Trophoblast cell (in vitro differentiated cells and primary cell): ENCODE measurements at regions not wholly inside any gene's neighbourhood (a gene's known extent, or its start where the extent isn't known, plus 50 kb on each side); places are given as distances from the start of the nearest gene placed in this dataset.

Experiments
- DNase-seq, 2 donors: peaks; one replicate each; pipeline ENCODE4 v3.0.0-alpha.2; 2016
- H2AFZ ChIP-seq: 2 replicates; pipeline ENCODE4 v1.6.1; 2013; ENCODE audit warnings: low read length, moderate library complexity, mild to moderate bottlenecking; ENCODE audit not compliant: insufficient read depth, poor library complexity
- H2AK5ac ChIP-seq: 2 replicates; pipeline ENCODE4 v1.6.1; 2013; ENCODE audit warnings: mild to moderate bottlenecking, low read length
- H2BK120ac ChIP-seq: 2 replicates; pipeline ENCODE4 v1.6.1; 2013; ENCODE audit warnings: low read length, mild to moderate bottlenecking, moderate library complexity; ENCODE audit not compliant: insufficient read depth, poor library complexity
- H2BK12ac ChIP-seq: 2 replicates; pipeline ENCODE4 v1.6.1; 2013; ENCODE audit warnings: mild to moderate bottlenecking, low read length, moderate library complexity
- H2BK5ac ChIP-seq: 2 replicates; pipeline ENCODE4 v1.6.1; 2013; ENCODE audit warnings: low read length, low read depth, moderate library complexity, mild to moderate bottlenecking; ENCODE audit not compliant: poor library complexity
- H3K14ac ChIP-seq: 2 replicates; pipeline ENCODE4 v1.6.1; 2013; ENCODE audit warnings: mild to moderate bottlenecking, low read length
- H3K18ac ChIP-seq: 2 replicates; pipeline ENCODE4 v1.6.1; 2013; ENCODE audit warnings: mild to moderate bottlenecking, low read length
- H3K23ac ChIP-seq: 2 replicates; pipeline ENCODE4 v1.6.1; 2013; ENCODE audit warnings: low read length
- H3K27ac ChIP-seq: 2 replicates; pipeline ENCODE4 v1.5.1; 2013; ENCODE audit warnings: low read depth, mild to moderate bottlenecking, inconsistent platforms, low read length, moderate library complexity
- H3K27me3 ChIP-seq: 2 replicates; pipeline ENCODE4 v1.6.1; 2013; ENCODE audit warnings: inconsistent platforms, mild to moderate bottlenecking, low read length, moderate library complexity; ENCODE audit not compliant: insufficient read depth
- H3K36me3 ChIP-seq, 2 experiments: 1 replicate in 1 of 2; 2 replicates in 1 of 2; pipeline ENCODE4 v1.6.1; 2013; ENCODE audit warnings: low read length in 2 of 2, mild to moderate bottlenecking in 2 of 2, moderate library complexity in 1 of 2; ENCODE audit not compliant: insufficient read depth in 2 of 2, control insufficient read depth in 1 of 2
- H3K4ac ChIP-seq: 2 replicates; pipeline ENCODE4 v1.6.1; 2013; ENCODE audit warnings: low read depth, mild to moderate bottlenecking, low read length, moderate library complexity
- H3K4me1 ChIP-seq, 2 experiments: 1 replicate in 1 of 2; 2 replicates in 1 of 2; pipeline ENCODE4 v1.6.1; 2013; ENCODE audit warnings: low read length in 2 of 2, mild to moderate bottlenecking in 2 of 2, moderate library complexity in 1 of 2; ENCODE audit not compliant: insufficient read depth in 2 of 2, control insufficient read depth in 1 of 2
- H3K4me2 ChIP-seq: 2 replicates; pipeline ENCODE4 v1.6.1; 2013; ENCODE audit warnings: inconsistent platforms, mild to moderate bottlenecking, low read length, moderate library complexity
- H3K4me3 ChIP-seq: 2 replicates; pipeline ENCODE4 v1.5.1; 2013; ENCODE audit warnings: mild to moderate bottlenecking, low read depth, low read length, inconsistent platforms
- H3K79me1 ChIP-seq: one replicate; pipeline ENCODE4 v1.6.1; 2013; ENCODE audit warnings: low read length
- H3K79me2 ChIP-seq: 2 replicates; pipeline ENCODE4 v1.6.1; 2013; ENCODE audit warnings: low read length, mild to moderate bottlenecking; ENCODE audit not compliant: control insufficient read depth, insufficient read depth, poor library complexity
- H3K9ac ChIP-seq: 2 replicates; pipeline ENCODE4 v1.6.1; 2013; ENCODE audit warnings: mild to moderate bottlenecking, low read length
- H3K9me3 ChIP-seq: 2 replicates; pipeline ENCODE4 v1.6.1; 2013; ENCODE audit warnings: low read depth, mild to moderate bottlenecking, control low read depth, inconsistent platforms, low read length; ENCODE audit not compliant: insufficient read depth
- H4K12ac ChIP-seq: 2 replicates; pipeline ENCODE4 v1.6.1; 2013; ENCODE audit warnings: low read depth, mild to moderate bottlenecking, low read length, moderate library complexity
- H4K8ac ChIP-seq: 2 replicates; pipeline ENCODE4 v1.6.1; 2013; ENCODE audit warnings: low read depth, mild to moderate bottlenecking, low read length, moderate library complexity
- H4K91ac ChIP-seq: one replicate; pipeline ENCODE4 v1.6.1; 2013; ENCODE audit warnings: low read depth, mild to moderate bottlenecking, low read length, moderate library complexity
- WGBS: extraction: QIAGEN DNeasy Blood & Tissue Kit; methylation state at CpG from one replicate; pipeline ENCODE4 v1.1.7; 2013; ENCODE audit warnings: missing lambda C conversion rate; ENCODE audit not compliant: insufficient read length, insufficient coverage; ENCODE audit errors: extremely low coverage; 5-methylcytosine and 5-hydroxymethylcytosine counted together

GRCh38 chr2:129857200-129857599 lies 122.3 kb upstream of the RAB6C start:
- Histone ChIP-seq H3K18ac (no peak overlapping the region), H3K9ac (no peak overlapping the region), H3K27me3 (no peaks in the 10 kb centered on the region), H4K12ac (no peak overlapping the region), H3K79me1 (no peaks in the 10 kb centered on the region), H4K8ac (no peak overlapping the region), H2BK12ac (no peak overlapping the region), H2BK5ac (no peak overlapping the region), H4K91ac (no peak overlapping the region), H3K79me2 (no peaks in the 10 kb centered on the region), H3K4me3 (no peak overlapping the region), H3K4me1 (no peaks in the 10 kb centered on the region), H3K27ac (no peak overlapping the region), H3K14ac (no peak overlapping the region), H2AK5ac (no peak overlapping the region), H3K4ac (no peak overlapping the region), H2AFZ (no peak overlapping the region), H3K36me3 (no peaks in the 10 kb centered on the region), H3K23ac (no peak overlapping the region), H3K4me2 (no peak overlapping the region), H3K9me3 (no peaks in the 10 kb centered on the region), H2BK120ac (no peak overlapping the region)
- no CpG with 5 or more reads among the region's 4 CpGs for WGBS
- no peak for DNase-seq

- no peaks in the 10 kb centered on the region for H3K79me1 ChIP-seq
- no peak overlapping the region for H2BK12ac ChIP-seq
- H3K23ac ChIP-seq = no peak overlapping the region
- H3K27me3 ChIP-seq = no peaks in the 10 kb centered on the region
- no peak overlapping the region for H4K91ac ChIP-seq
- no peak overlapping the region for H3K27ac ChIP-seq
- no peak overlapping the region for H3K4me3 ChIP-seq
- H2AFZ ChIP-seq = no peak overlapping the region
- no peak overlapping the region for H2AK5ac ChIP-seq
- no peak overlapping the region for H3K18ac ChIP-seq
- no CpG with 5 or more reads among the region's 9 CpGs for WGBS
- no peak overlapping the region for H3K14ac ChIP-seq
- H3K4me1 ChIP-seq = no peaks in the 10 kb centered on the region
- H2BK120ac ChIP-seq = no peak overlapping the region
- H4K12ac ChIP-seq = no peak overlapping the region
- no peaks in the 10 kb centered on the region for H3K79me2 ChIP-seq
- H3K9me3 ChIP-seq = no peaks in the 10 kb centered on the region
- no peak for DNase-seq
- no peak overlapping the region for H2BK5ac ChIP-seq
- no peak overlapping the region for H3K9ac ChIP-seq
- H4K8ac ChIP-seq = no peak overlapping the region
- H3K36me3 ChIP-seq = no peaks in the 10 kb centered on the region
- no peak overlapping the region for H3K4ac ChIP-seq
- H3K4me2 ChIP-seq = no peak overlapping the region
Measured at GRCh38 chr2:129859175-129859574, 120.3 kb upstream of the RAB6C start.

- Histone ChIP-seq H3K79me2 (no peaks in the 10 kb centered on the region), H3K9ac (no peak overlapping the region), H3K14ac (no peak overlapping the region), H2AK5ac (no peak overlapping the region), H2BK120ac (no peak overlapping the region), H2BK5ac (no peak overlapping the region), H2BK12ac (no peak overlapping the region), H4K8ac (no peak overlapping the region), H3K4me3 (no peak overlapping the region), H3K23ac (no peak overlapping the region), H4K12ac (no peak overlapping the region), H3K18ac (no peak overlapping the region), H3K36me3 (no peaks in the 10 kb centered on the region), H3K4ac (no peak overlapping the region), H3K4me2 (no peak overlapping the region), H3K9me3 (no peaks in the 10 kb centered on the region), H2AFZ (no peak overlapping the region), H4K91ac (no peak overlapping the region), H3K4me1 (no peaks in the 10 kb centered on the region), H3K79me1 (no peaks in the 10 kb centered on the region), H3K27ac (no peak overlapping the region), H3K27me3 (no peaks in the 10 kb centered on the region)
- no peak for DNase-seq
Measured at GRCh38 chr2:129860088-129860487, 119.4 kb upstream of the RAB6C start.

- no peak overlapping the region for H4K91ac ChIP-seq
- no peak overlapping the region for H2BK12ac ChIP-seq
- no peak overlapping the region for H3K18ac ChIP-seq
- H3K79me1 ChIP-seq = no peaks in the 10 kb centered on the region
- H3K36me3 ChIP-seq = no peaks in the 10 kb centered on the region
- H2BK5ac ChIP-seq = no peak overlapping the region
- WGBS = no CpG with 5 or more reads among the region's 10 CpGs
- no peaks in the 10 kb centered on the region for H3K79me2 ChIP-seq
- no peak overlapping the region for H3K27ac ChIP-seq
- no peak overlapping the region for H4K8ac ChIP-seq
- DNase-seq = no peak
- no peaks in the 10 kb centered on the region for H3K9me3 ChIP-seq
- no peak overlapping the region for H2BK120ac ChIP-seq
- no peak overlapping the region for H2AFZ ChIP-seq
- no peaks in the 10 kb centered on the region for H3K4me1 ChIP-seq
- no peak overlapping the region for H2AK5ac ChIP-seq
- H3K27me3 ChIP-seq = no peaks in the 10 kb centered on the region
- no peak overlapping the region for H3K4ac ChIP-seq
- no peak overlapping the region for H3K23ac ChIP-seq
- H3K9ac ChIP-seq = no peak overlapping the region
- no peak overlapping the region for H3K4me2 ChIP-seq
- no peak overlapping the region for H4K12ac ChIP-seq
- no peak overlapping the region for H3K14ac ChIP-seq
- H3K4me3 ChIP-seq = no peak overlapping the region
Measured at GRCh38 chr2:129861666-129862288, 117.7 kb upstream of the RAB6C start.
